DND-41 (cell line): ENCODE measurements at regions not wholly inside any gene's neighbourhood (a gene's known extent, or its start where the extent isn't known, plus 50 kb on each side); places are given as distances from the start of the nearest gene placed in this dataset.

Source experiments
- ATAC-seq: fragments of 200-7000 bp; cut with Tn5 transposase; 3 replicates; pipeline ENCODE4 v1.9.1; 2021; ENCODE audit warnings: low read depth; ENCODE audit not compliant: insufficient read depth
- DNase-seq: peaks from one replicate; pipeline ENCODE4 v3.0.0-alpha.2; 2020
- H2AFZ ChIP-seq: 2 replicates; pipeline ENCODE4 v1.6.0; 2012; ENCODE audit warnings: low read depth, low read length
- H3K27ac ChIP-seq: 2 replicates; pipeline ENCODE4 v1.5.1; 2012; ENCODE audit warnings: low read length, inconsistent platforms
- H3K27me3 ChIP-seq: fragments of 200-600 bp; sonication (generic); 2 replicates; pipeline ENCODE4 v1.6.0; 2012; ENCODE audit warnings: low read length, mild to moderate bottlenecking, inconsistent platforms; ENCODE audit not compliant: insufficient read depth, poor library complexity
- H3K36me3 ChIP-seq: 2 replicates; pipeline ENCODE4 v1.5.1; 2012; ENCODE audit warnings: low read length, inconsistent platforms; ENCODE audit not compliant: insufficient read depth
- H3K4me1 ChIP-seq: 2 replicates; pipeline ENCODE4 v1.5.1; 2012; ENCODE audit warnings: mild to moderate bottlenecking, low read length; ENCODE audit not compliant: insufficient read depth
- H3K4me2 ChIP-seq: 2 replicates; pipeline ENCODE4 v1.6.0; 2012; ENCODE audit warnings: mild to moderate bottlenecking, moderate library complexity, low read length, inconsistent platforms; ENCODE audit not compliant: insufficient read depth
- H3K4me3 ChIP-seq, 2 experiments: fragments of 200-600 bp in 1 of 2; shearing (Covaris generic) in 1 of 2; 2 replicates each; pipeline ENCODE4 v1.5.1; 2012 to 2016; ENCODE audit warnings: inconsistent platforms in 2 of 2, low read length in 2 of 2, mild to moderate bottlenecking in 2 of 2, low read depth in 1 of 2, moderate library complexity in 1 of 2
- H3K79me2 ChIP-seq: 2 replicates; pipeline ENCODE4 v1.6.0; 2012; ENCODE audit warnings: low read length, inconsistent platforms; ENCODE audit not compliant: insufficient read depth
- H3K9ac ChIP-seq: 2 replicates; pipeline ENCODE4 v1.6.0; 2012; ENCODE audit warnings: low read depth, mild to moderate bottlenecking, inconsistent platforms, low read length, moderate library complexity
- H3K9me3 ChIP-seq: 2 replicates; pipeline ENCODE4 v1.5.1; 2012; ENCODE audit warnings: low read length, moderate library complexity, mild to moderate bottlenecking, inconsistent platforms; ENCODE audit not compliant: insufficient read depth, severe bottlenecking
- H4K20me1 ChIP-seq: 2 replicates; pipeline ENCODE4 v1.6.0; 2012; ENCODE audit warnings: low read length; ENCODE audit not compliant: insufficient read depth
- EZH2 ChIP-seq: IDR thresholded peaks from 3 replicates; pipeline ENCODE4 v1.6.1; 2012; ENCODE audit warnings: borderline replicate concordance, low read depth, mild to moderate bottlenecking, moderate library complexity, low read length, inconsistent platforms; ENCODE audit not compliant: severe bottlenecking
- TF ChIP-seq, protein P1 (sequence below): IDR thresholded peaks from 2 replicates; pipeline ENCODE4 v1.5.1; 2012; ENCODE audit warnings: borderline replicate concordance, low read length, moderate library complexity, mild to moderate bottlenecking; ENCODE audit not compliant: poor library complexity, severe bottlenecking; ENCODE audit errors: extremely low read depth

GRCh38 chr10:8456386-8456785 lies 401.9 kb downstream of the GATA3 start:
- no peak for DNase-seq
- ATAC-seq: no peak

DNA sequence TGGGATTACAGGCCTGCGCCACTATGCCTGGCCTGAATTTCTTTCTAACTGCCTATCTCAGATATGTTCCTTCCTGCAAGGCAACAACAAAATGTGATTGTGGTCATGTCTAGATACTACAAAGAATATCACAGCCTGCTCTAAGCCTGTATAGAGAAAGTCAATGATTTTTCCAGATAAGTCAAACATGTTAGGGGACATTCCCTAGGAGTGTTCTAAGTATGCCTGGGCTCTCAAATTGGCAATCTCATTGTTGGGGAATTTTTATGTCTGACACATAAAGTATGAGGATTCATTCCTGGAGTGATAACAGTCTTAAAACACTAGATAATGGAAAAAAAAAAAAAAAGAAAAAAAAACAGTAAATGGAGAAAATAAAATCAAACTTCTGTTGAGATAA lies 406.1 kb downstream of the GATA3 start:
- H3K9me3 ChIP-seq: peaks cover 14% of the 10 kb centered on the region
- no peaks in the 10 kb centered on the region for H3K79me2 ChIP-seq
- no peaks in the 10 kb centered on the region for H3K36me3 ChIP-seq
- no peak overlapping the region for H3K27ac ChIP-seq
- H3K4me1 ChIP-seq: no peaks in the 10 kb centered on the region
- H3K27me3 ChIP-seq: no peaks in the 10 kb centered on the region
- H3K9ac ChIP-seq: no peak overlapping the region
- H3K4me3 ChIP-seq: no peak overlapping the region
- H4K20me1 ChIP-seq: no peaks in the 10 kb centered on the region
- ATAC-seq (no peak), DNase-seq (no peak)
- TF ChIP-seq, protein P1, sequence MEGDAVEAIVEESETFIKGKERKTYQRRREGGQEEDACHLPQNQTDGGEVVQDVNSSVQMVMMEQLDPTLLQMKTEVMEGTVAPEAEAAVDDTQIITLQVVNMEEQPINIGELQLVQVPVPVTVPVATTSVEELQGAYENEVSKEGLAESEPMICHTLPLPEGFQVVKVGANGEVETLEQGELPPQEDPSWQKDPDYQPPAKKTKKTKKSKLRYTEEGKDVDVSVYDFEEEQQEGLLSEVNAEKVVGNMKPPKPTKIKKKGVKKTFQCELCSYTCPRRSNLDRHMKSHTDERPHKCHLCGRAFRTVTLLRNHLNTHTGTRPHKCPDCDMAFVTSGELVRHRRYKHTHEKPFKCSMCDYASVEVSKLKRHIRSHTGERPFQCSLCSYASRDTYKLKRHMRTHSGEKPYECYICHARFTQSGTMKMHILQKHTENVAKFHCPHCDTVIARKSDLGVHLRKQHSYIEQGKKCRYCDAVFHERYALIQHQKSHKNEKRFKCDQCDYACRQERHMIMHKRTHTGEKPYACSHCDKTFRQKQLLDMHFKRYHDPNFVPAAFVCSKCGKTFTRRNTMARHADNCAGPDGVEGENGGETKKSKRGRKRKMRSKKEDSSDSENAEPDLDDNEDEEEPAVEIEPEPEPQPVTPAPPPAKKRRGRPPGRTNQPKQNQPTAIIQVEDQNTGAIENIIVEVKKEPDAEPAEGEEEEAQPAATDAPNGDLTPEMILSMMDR: no peak
- no peak for TF ChIP-seq EZH2
- no peak overlapping the region for H3K4me2 ChIP-seq
- no peak overlapping the region for H2AFZ ChIP-seq

More at GRCh38 chr10:8456386-8456785, 401.9 kb downstream of the GATA3 start:
- no peak overlapping the region for H3K4me2 ChIP-seq
- no peak overlapping the region for H3K4me3 ChIP-seq
- no peaks in the 10 kb centered on the region for H3K36me3 ChIP-seq
- no peak for TF ChIP-seq EZH2
- TF ChIP-seq, protein P1: no peak
- no peak overlapping the region for H3K27ac ChIP-seq
- peaks cover 14% of the 10 kb centered on the region for H3K9me3 ChIP-seq
- H3K9ac ChIP-seq: no peak overlapping the region
- no peaks in the 10 kb centered on the region for H3K79me2 ChIP-seq
- H3K27me3 ChIP-seq: no peaks in the 10 kb centered on the region
- peaks cover 26% of the 10 kb centered on the region for H3K4me1 ChIP-seq
- no peak overlapping the region for H2AFZ ChIP-seq
- H4K20me1 ChIP-seq: no peaks in the 10 kb centered on the region

GRCh38 chr10:8462565-8462964 lies 408.1 kb downstream of the GATA3 start:
- no peak for TF ChIP-seq EZH2
- TF ChIP-seq, protein P1: no peak
- Histone ChIP-seq H3K79me2 (no peaks in the 10 kb centered on the region), H3K36me3 (no peaks in the 10 kb centered on the region), H4K20me1 (no peaks in the 10 kb centered on the region), H3K27ac (no peak overlapping the region), H3K9ac (no peak overlapping the region), H3K4me1 (no peaks in the 10 kb centered on the region), H3K4me2 (no peak overlapping the region), H3K9me3 (peaks cover 7% of the 10 kb centered on the region), H3K27me3 (no peaks in the 10 kb centered on the region), H2AFZ (no peak overlapping the region), H3K4me3 (no peak overlapping the region)
- ATAC-seq (no peak), DNase-seq (no peak)

- no peak for DNase-seq
- H3K79me2 ChIP-seq: no peaks in the 10 kb centered on the region
- H2AFZ ChIP-seq: no peak overlapping the region
- no peaks in the 10 kb centered on the region for H3K4me1 ChIP-seq
- no peaks in the 10 kb centered on the region for H3K36me3 ChIP-seq
- H3K9me3 ChIP-seq: no peaks in the 10 kb centered on the region
- no peaks in the 10 kb centered on the region for H3K27me3 ChIP-seq
- no peak overlapping the region for H3K4me2 ChIP-seq
- H3K9ac ChIP-seq: no peak overlapping the region
- no peaks in the 10 kb centered on the region for H4K20me1 ChIP-seq
- H3K4me3 ChIP-seq: no peak overlapping the region
- ATAC-seq: no peak
- no peak for TF ChIP-seq EZH2
- TF ChIP-seq, protein P1: no peak
- H3K27ac ChIP-seq: no peak overlapping the region
These were observed 409.4 kb downstream of the GATA3 start for GRCh38 chr10:8463853-8464252.
